ENCODE measurements at regions not wholly inside any gene's neighbourhood (a gene's known extent, or its start where the extent isn't known, plus 50 kb on each side); places are given as distances from the start of the nearest gene placed in this dataset.

GRCh38 chr12:34190054-34190453, 167.8 kb downstream of the ALG10 start:
- Histone ChIP-seq H3K9me3 (no peaks in the 10 kb centered on the region), H3K4me3 (no peak overlapping the region), H3K36me3 (no peaks in the 10 kb centered on the region), H3K27me3 (ENCODE audit: low read depth) (no peaks in the 10 kb centered on the region), H3K4me1 (peaks cover 5% of the 10 kb centered on the region), H3K27ac (no peak overlapping the region)
- DNase-seq (no peak), ATAC-seq (no peak)
- TF ChIP-seq, protein P1, sequence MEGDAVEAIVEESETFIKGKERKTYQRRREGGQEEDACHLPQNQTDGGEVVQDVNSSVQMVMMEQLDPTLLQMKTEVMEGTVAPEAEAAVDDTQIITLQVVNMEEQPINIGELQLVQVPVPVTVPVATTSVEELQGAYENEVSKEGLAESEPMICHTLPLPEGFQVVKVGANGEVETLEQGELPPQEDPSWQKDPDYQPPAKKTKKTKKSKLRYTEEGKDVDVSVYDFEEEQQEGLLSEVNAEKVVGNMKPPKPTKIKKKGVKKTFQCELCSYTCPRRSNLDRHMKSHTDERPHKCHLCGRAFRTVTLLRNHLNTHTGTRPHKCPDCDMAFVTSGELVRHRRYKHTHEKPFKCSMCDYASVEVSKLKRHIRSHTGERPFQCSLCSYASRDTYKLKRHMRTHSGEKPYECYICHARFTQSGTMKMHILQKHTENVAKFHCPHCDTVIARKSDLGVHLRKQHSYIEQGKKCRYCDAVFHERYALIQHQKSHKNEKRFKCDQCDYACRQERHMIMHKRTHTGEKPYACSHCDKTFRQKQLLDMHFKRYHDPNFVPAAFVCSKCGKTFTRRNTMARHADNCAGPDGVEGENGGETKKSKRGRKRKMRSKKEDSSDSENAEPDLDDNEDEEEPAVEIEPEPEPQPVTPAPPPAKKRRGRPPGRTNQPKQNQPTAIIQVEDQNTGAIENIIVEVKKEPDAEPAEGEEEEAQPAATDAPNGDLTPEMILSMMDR (IDR thresholded peaks at IDR 0.05), result no peak
- intact Hi-C loops (cut with DNase I), result no loop called here

DNA sequence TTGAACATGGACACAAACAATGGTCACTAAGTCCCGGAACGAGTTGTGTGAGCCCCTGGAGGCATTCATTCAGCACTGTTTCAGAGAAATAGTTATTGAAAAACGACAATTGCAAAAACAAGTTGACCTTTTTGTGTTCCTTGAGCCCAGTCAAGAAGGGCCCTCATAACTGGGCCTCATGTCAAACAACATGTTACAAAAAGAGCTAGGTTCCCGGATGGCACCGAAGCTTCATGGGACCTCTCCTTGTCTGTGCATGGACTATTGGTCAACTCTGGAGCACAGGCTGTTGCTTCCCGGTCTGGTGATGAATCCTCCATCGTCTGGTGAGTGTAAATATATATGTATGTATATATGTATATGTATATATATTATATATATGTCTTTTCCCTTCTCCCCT, 176.6 kb downstream of the ALG10 start:
- DNase-seq (no peak), ATAC-seq (no peak)
- no peak overlapping the region for H3K4me3 ChIP-seq
- TF ChIP-seq, protein P1 (IDR thresholded peaks at IDR 0.05), result no peak
- no peaks in the 10 kb centered on the region for H3K9me3 ChIP-seq
- H3K27me3 ChIP-seq (ENCODE audit: low read depth), result no peaks in the 10 kb centered on the region
- H3K4me1 ChIP-seq, result no peaks in the 10 kb centered on the region
- H3K36me3 ChIP-seq, result no peaks in the 10 kb centered on the region
- no peak overlapping the region for H3K27ac ChIP-seq
- intact Hi-C loops (cut with DNase I), result no loop called here

GRCh38 chr12:34203866-34204620, 181.7 kb downstream of the ALG10 start:
- intact Hi-C loops (cut with DNase I), result no loop called here
- Histone ChIP-seq H3K27ac (no peak overlapping the region), H3K4me3 (no peak overlapping the region), H3K27me3 (ENCODE audit: low read depth) (no peaks in the 10 kb centered on the region), H3K4me1 (no peaks in the 10 kb centered on the region), H3K9me3 (no peaks in the 10 kb centered on the region), H3K36me3 (no peaks in the 10 kb centered on the region)
- ATAC-seq, result no peak
- TF ChIP-seq, protein P1 (IDR thresholded peaks at IDR 0.05), result no peak
- DNase-seq, result no peak

DNA sequence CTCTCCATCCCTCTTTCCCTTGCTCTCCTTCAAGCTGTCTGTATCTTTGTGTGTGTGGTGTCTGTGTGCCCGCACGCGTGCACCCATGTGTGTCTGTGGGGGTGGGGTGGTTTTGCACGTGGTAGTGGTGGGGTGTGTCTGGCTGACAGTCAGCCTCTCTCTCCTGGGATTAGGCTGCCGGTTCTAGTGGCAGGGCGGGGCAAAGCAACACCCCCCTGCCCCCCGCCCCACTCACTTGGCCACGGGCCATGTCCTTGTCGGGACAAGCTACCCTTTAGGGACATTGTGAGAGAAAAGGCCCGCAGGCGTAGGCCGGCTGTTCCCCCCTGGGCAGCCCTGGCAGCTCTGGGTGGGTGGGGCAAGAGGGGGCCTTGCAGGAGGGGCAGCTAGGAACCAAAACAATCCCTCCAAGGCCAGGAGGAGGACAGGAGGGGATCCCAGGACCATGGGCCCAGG, 182.6 kb downstream of the ALG10 start:
- H3K36me3 ChIP-seq, result no peaks in the 10 kb centered on the region
- H3K4me3 ChIP-seq, result no peak overlapping the region
- no peaks in the 10 kb centered on the region for H3K27me3 ChIP-seq (ENCODE audit: low read depth)
- intact Hi-C loops (cut with DNase I), result no loop called here
- no peak overlapping the region for H3K27ac ChIP-seq
- ATAC-seq, result no peak
- no peak for DNase-seq
- H3K4me1 ChIP-seq, result no peaks in the 10 kb centered on the region
- TF ChIP-seq, protein P1 (IDR thresholded peaks at IDR 0.05), result no peak
- no peaks in the 10 kb centered on the region for H3K9me3 ChIP-seq

DNA sequence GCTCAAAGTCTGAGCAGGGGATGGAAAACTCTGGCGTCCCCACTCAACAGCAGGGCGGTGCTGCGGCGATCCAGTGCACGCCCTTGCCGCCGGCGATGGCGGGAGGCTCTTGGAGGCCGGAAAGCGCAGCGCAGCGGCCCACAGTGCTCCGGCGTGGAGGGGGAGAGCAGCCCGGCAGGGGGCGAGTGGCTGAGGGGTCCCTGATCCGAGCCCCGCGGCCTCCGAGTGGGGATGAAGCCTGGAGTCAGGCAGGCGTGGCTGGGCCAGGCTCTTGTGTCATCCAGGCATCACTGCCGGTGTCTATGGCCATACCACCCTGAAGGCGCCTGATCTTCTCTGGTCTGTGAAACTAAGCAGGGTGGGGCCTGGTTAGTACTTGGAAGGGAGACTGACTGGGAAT, 183.1 kb downstream of the ALG10 start:
- DNase-seq (no peak), ATAC-seq (no peak)
- Histone ChIP-seq H3K4me1 (no peaks in the 10 kb centered on the region), H3K27ac (no peak overlapping the region), H3K4me3 (no peak overlapping the region), H3K9me3 (no peaks in the 10 kb centered on the region), H3K27me3 (ENCODE audit: low read depth) (no peaks in the 10 kb centered on the region), H3K36me3 (no peaks in the 10 kb centered on the region)
- intact Hi-C loops (cut with DNase I), result no loop called here
- TF ChIP-seq, protein P1 (IDR thresholded peaks at IDR 0.05), result no peak
